Colonic mucosa (tissue), 4 donors: ENCODE measurements at regions not wholly inside any gene's neighbourhood (a gene's known extent, or its start where the extent isn't known, plus 50 kb on each side); places are given as distances from the start of the nearest gene placed in this dataset.
"Not testable (repeated sequence)": the region's sequence is repeated elsewhere in the genome, so short reads cannot be mapped to it uniquely, and the experiment has no call there.

Experiments used
- DNase-seq: peaks from one replicate; pipeline ENCODE4 v3.0.0-alpha.2; 2020
- H3K27ac ChIP-seq: fragments of 200-600 bp; one replicate; pipeline ENCODE4 v1.8.0; 2021
- H3K27me3 ChIP-seq: fragments of 200-600 bp; one replicate; pipeline ENCODE4 v1.8.0; 2021
- H3K36me3 ChIP-seq: fragments of 200-600 bp; one replicate; pipeline ENCODE4 v1.8.0; 2021
- H3K4me1 ChIP-seq: fragments of 200-600 bp; one replicate; pipeline ENCODE4 v1.8.0; 2021; ENCODE audit warnings: mild to moderate bottlenecking
- H3K4me3 ChIP-seq: fragments of 200-600 bp; one replicate; pipeline ENCODE4 v1.8.0; 2021
- H3K9ac ChIP-seq, 2 donors: one replicate each; pipeline ENCODE4 v1.7.0; 2013; ENCODE audit warnings: control low read depth in 2 of 2, low read depth in 2 of 2, low read length in 2 of 2
- H3K9me3 ChIP-seq: fragments of 200-600 bp; one replicate; pipeline ENCODE4 v1.8.0; 2021
- intact Hi-C: fragments of 100-400 bp; cut with DNase I; formaldehyde crosslinking; loops from one replicate; pipeline ENCODE4 v1.14.1; 2022
- TF ChIP-seq, protein P1 (sequence below): fragments of 200-600 bp; IDR thresholded peaks from one replicate; pipeline ENCODE4 v1.8.0; 2022; ENCODE audit warnings: antibody characterized with exemption, mild to moderate bottlenecking
- donor health status: healthy.
- donor health status: DM: no; HTN: no; CAD: no.
- donor health status: DM: no; HTN: no; CAD: no.

DNA sequence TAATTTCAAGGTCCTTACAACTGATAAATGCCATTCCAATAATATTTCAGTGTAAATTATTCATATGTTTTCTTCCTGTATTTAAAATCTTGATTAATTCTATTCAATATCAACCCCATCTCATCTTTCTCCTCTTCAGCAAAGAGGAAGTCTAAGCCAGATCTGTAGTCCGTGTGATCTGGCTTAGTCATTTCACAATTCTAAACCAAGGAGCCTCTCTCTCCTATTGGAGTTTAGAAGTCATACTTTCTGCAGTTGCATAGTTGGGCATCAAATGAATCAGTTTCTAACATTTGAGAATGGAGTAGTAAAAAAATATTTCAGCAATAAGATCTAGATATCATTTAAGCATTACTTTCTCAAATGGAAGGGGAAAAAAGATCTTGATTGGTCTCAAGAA, 354.9 kb downstream of the JRKL start:
- intact Hi-C loops, result no loop called here
- no peaks in the 10 kb centered on the region for H3K36me3 ChIP-seq
- no peak overlapping the region for H3K4me3 ChIP-seq
- TF ChIP-seq, protein P1, sequence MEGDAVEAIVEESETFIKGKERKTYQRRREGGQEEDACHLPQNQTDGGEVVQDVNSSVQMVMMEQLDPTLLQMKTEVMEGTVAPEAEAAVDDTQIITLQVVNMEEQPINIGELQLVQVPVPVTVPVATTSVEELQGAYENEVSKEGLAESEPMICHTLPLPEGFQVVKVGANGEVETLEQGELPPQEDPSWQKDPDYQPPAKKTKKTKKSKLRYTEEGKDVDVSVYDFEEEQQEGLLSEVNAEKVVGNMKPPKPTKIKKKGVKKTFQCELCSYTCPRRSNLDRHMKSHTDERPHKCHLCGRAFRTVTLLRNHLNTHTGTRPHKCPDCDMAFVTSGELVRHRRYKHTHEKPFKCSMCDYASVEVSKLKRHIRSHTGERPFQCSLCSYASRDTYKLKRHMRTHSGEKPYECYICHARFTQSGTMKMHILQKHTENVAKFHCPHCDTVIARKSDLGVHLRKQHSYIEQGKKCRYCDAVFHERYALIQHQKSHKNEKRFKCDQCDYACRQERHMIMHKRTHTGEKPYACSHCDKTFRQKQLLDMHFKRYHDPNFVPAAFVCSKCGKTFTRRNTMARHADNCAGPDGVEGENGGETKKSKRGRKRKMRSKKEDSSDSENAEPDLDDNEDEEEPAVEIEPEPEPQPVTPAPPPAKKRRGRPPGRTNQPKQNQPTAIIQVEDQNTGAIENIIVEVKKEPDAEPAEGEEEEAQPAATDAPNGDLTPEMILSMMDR, result no peak
- no peaks in the 10 kb centered on the region for H3K4me1 ChIP-seq
- H3K27ac ChIP-seq, result no peak overlapping the region
- H3K9ac ChIP-seq, result no peak overlapping the region
- no peak for DNase-seq
- no peaks in the 10 kb centered on the region for H3K9me3 ChIP-seq
- H3K27me3 ChIP-seq, result no peaks in the 10 kb centered on the region

- H3K9ac ChIP-seq, result no peak overlapping the region
- H3K27me3 ChIP-seq, result no peaks in the 10 kb centered on the region
- no peaks in the 10 kb centered on the region for H3K36me3 ChIP-seq
- TF ChIP-seq, protein P1, result no peak
- no peaks in the 10 kb centered on the region for H3K4me1 ChIP-seq
- no peak for DNase-seq
- intact Hi-C loops, result no loop called here
- H3K4me3 ChIP-seq, result no peak overlapping the region
- H3K9me3 ChIP-seq, result no peaks in the 10 kb centered on the region
- no peak overlapping the region for H3K27ac ChIP-seq
Observed at GRCh38 chr11:96748639-96749370, 359.0 kb downstream of the JRKL start.

DNA sequence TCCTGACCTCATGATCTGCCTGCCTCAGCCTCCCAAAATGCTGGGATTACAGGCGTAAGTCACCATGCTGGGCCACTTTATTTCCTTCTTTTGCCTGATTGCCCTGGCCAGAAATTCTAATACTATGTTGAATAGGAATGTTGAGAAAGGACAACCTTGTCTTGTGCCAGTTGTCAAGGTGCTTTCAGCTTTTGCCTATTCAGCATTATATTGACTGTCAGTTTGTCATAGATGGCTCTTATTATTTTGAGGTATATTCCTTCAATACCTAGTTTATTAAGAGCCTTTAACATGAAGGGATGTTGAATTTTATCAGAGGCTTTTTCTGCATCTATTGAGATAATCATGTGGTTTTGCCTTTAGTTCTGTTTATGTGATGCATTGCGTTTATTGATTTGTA, 362.0 kb downstream of the JRKL start:
- DNase-seq, H3K27me3 ChIP-seq, H3K27ac ChIP-seq, H3K4me3 ChIP-seq, H3K4me1 ChIP-seq, H3K9me3 ChIP-seq, H3K9ac ChIP-seq, H3K36me3 ChIP-seq, intact Hi-C loops: not testable (repeated sequence)

- no peak overlapping the region for H3K4me3 ChIP-seq
- H3K36me3 ChIP-seq, result no peaks in the 10 kb centered on the region
- H3K27me3 ChIP-seq, result no peaks in the 10 kb centered on the region
- H3K27ac ChIP-seq, result no peak overlapping the region
- DNase-seq, result no peak
- H3K9ac ChIP-seq, result no peak overlapping the region
- TF ChIP-seq, protein P1, result no peak
- no peaks in the 10 kb centered on the region for H3K4me1 ChIP-seq
- intact Hi-C loops, result no loop called here
- no peaks in the 10 kb centered on the region for H3K9me3 ChIP-seq
Observed at GRCh38 chr11:96752221-96752620, 362.4 kb downstream of the JRKL start.

GRCh38 chr11:96753997-96754396, 364.2 kb downstream of the JRKL start:
- Histone ChIP-seq H3K27ac (no peak overlapping the region), H3K4me3 (no peak overlapping the region), H3K9ac (no peak overlapping the region), H3K4me1 (no peaks in the 10 kb centered on the region), H3K27me3 (no peaks in the 10 kb centered on the region), H3K36me3 (no peaks in the 10 kb centered on the region), H3K9me3 (no peaks in the 10 kb centered on the region)
- DNase-seq, result no peak
- intact Hi-C loops, result no loop called here
- TF ChIP-seq, protein P1, result no peak

DNA sequence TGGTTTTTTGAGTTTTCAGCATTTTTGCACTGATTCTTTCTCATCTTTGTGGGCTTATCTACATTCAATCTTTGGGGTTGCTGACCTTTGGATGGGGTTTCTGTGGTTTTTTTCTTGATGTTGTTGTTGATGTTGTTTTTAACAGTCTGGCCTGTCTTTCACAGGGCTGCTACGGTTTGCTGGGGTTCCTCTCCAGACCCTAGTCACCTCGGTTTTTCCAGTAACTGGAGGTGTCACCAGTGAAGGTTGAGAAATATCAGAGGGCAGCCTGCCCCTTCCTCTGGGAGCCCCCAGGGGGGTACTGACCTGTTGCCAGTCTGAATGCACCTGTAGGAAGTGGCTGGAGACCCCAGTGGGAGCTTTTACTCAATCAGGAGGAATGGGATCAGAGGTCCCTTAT, 365.4 kb downstream of the JRKL start:
- Histone ChIP-seq H3K9ac (no peak overlapping the region), H3K27ac (no peak overlapping the region), H3K4me3 (no peak overlapping the region), H3K9me3 (no peaks in the 10 kb centered on the region), H3K36me3 (no peaks in the 10 kb centered on the region), H3K4me1 (no peaks in the 10 kb centered on the region), H3K27me3 (no peaks in the 10 kb centered on the region)
- no peak for DNase-seq
- TF ChIP-seq, protein P1, result no peak
- intact Hi-C loops, result no loop called here
